GM04504 (cell line): ENCODE measurements at regions not wholly inside any gene's neighbourhood (a gene's known extent, or its start where the extent isn't known, plus 50 kb on each side); places are given as distances from the start of the nearest gene placed in this dataset.

Experiments
- DNase-seq: peaks from one replicate; pipeline ENCODE4 v3.0.0-alpha.2; 2012; ENCODE audit warnings: low read depth

DNA sequence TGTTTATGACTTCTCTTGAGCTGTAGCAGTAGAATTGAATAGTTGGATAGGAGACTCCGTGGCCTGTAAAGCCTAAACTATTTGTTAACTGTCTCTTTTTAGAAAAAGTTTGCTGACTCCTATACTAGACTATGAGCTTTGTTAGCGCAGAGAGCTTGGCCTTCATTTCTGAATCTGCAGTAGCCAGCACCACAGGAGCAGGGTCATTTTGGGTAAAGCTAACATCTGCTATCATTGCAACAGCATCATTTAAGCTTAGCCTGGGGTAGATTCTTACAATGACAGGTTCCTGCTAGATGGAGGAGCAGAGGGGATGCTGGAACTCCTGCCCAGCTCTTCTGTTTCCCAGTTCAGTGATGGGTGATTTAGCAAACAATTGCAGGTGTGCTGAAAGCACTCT, 133.7 kb upstream of the ASTN2 start:
- no peak for DNase-seq

DNA sequence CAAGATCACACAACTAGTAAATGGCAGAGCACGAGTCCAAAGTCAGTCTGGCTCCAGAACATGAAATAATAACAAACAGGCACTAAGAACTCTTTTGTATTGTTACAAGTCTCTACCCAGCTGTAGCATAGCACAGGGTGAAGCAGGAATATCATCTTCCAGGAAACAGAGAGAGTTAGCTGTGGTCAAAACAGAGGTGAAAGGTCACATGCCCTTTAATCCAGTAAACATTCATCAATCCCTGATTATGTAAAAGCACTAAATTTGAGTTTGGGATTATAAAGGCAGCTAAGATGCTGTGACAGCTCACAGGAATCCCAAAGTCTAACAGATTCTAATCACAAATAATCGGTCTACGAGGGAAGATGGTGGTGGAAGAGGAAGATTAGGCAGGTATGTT, 133.0 kb upstream of the ASTN2 start:
- no peak for DNase-seq

DNA sequence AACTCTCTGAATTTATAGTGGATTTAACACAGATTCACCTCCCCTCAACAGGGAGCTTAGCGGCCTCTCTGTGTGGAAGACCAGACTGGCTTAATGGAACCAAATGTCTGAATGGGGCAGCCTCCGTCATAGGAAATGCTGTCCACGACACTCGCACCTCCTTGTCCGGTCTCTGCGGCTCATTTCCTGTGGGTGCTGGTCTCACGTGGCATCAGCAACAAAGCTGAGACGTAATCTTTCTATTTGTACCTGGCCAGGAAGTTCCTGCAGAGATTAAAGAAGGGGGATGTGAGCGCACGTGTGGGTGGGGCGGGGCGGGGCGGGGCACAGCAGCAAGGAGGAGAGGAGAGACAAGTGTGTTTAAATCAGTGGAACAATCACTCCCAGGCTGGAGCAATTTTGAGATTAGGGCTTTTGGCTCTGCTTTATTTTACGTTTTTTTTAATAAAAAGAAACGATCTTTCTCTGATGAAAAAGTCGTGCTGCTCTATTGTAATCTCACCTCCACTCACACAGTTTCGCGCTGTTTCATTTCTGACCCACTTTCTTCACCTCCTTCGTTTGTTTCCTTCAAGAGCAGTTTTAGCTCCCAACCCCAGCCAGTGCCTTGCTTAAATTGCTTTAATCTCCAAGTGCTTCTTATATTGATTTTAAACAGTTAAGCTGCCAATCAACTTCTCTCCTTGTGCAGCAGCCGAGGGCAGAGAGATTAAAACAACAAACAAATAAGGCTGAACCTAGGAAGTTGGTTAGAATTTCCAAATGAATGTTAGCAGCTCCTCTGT, 132.2 kb upstream of the ASTN2 start:
- no peak for DNase-seq

DNA sequence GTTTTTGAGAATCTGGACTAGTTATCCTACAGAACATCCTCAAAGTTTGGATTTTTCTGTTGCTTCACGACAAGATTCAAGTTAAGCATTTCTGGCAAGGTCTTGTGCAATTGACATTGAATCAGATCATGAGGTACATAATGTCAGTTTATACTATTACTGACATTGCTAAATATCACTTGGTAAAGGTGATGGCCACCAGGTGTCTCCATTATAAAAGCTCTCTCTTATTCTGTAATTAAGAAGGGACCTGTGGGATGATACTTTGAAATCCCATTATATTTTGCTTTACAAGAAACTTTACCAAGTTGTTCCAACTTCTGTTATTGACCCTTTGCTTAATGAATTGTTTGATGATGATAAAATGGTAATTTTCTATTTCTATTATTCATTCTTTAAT, 131.0 kb upstream of the ASTN2 start:
- DNase-seq = no peak

DNA sequence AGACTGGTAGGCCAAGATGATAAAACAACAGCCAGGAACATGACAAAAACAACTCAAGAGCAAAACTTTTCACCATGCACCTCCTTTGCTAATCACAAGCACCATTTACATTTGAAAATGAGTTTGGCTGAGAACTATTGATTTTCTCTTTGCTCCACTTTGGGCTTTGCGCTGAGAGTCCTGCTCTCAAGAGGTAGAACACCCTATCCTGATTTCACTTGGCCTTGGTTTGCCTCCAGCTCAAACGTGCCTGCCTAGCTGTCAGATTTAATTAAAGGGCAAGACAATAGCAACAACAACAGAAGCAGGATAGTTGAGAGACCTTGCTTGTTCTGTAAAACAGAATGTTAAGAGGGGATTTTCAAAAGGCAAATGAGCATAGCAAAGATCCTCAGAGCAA, 128.2 kb upstream of the ASTN2 start:
- no peak for DNase-seq

DNA sequence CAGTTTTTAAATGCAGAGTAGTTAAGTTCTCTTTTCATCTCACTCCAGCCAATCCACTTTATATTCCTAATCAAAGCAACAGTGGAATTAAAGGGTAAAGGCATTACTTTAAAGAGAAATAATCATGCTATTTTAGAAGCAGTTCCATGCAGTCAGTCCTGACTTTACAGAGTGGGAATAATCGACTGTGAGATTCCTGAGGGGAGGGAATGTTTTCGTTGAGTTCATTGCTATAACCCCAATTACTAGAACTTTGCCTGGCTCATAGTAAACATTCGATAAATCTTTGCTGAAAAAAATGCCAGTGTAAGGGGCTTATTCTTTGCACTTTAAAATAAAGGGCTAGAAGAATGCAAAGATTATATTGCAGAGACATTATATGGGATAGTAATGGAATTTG, 127.2 kb upstream of the ASTN2 start:
- no peak for DNase-seq

DNA sequence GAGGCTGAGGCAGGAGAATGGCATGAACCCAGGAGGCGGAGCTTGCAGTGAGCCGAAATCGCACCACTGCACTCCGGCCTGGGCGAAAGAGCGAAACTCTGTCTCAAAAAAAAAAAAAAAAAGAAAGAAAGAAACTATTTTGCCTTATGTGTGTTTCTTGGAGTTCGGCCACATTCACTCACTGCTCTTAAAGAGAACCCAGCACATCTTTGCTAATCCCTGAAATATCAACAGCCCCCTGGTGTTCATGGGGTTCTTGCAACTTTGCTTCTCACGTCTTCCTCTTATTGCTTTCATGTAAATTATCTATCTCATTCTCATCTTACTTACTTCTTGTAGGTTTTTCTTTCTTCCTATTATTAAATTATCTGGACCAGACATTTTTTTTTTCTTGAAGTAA, 126.3 kb upstream of the ASTN2 start:
- no peak for DNase-seq

DNA sequence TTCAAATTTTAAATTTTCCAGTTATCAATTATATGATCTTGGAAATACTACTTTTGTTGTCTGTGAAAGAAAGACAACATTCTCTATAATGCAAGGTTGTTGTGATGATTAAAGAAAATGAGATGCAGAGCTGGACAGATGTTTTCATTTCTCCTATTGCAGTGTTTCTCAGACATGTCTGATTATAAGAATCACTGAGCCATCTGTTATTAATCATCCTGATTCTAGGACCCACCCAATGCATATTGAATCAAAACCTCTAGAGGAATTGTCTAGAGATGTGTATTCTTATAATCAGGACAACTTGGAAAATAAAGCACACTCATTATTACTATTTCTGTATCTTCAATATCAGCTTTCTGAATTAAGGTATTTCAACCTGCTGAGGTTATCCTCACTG, 121.1 kb upstream of the ASTN2 start:
- DNase-seq = no peak

DNA sequence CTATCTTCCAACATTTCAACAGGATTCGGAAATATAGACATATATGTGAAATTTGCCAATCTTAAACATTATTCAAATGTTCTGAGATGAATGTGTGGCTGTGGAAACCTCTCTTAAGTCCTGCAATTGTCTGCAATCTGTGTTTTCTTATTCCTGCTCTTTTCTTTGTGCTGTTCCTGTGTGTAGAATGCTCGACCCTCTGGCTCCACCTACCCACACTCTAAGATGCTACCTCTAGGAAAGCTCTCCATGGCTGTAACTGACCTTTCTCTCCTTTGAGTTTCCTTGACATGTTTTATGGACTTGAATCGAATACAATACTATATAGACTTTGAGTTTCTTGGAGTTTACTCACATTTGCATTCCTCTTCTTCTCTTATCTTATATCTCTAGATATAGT, 120.6 kb upstream of the ASTN2 start:
- DNase-seq = no peak

DNA sequence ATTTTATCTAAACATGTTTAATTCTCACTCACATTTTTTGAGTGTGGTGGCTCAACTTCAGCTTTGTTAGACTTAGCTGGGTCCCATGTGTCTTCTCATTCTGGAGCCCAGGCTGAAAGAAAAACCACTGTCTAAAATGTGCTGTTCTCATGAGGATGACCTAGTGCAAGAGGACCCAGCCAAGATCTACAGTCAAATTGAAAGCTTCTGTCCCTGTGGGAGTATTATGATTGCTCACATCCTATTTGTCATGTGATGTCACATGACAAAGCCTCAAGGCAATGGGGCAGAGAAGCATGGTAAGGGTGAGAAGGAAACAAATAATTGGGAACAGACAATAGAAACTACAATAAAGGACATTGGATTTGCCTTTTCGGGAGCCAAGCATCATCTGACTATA, 113.4 kb upstream of the ASTN2 start:
- no peak for DNase-seq

DNA sequence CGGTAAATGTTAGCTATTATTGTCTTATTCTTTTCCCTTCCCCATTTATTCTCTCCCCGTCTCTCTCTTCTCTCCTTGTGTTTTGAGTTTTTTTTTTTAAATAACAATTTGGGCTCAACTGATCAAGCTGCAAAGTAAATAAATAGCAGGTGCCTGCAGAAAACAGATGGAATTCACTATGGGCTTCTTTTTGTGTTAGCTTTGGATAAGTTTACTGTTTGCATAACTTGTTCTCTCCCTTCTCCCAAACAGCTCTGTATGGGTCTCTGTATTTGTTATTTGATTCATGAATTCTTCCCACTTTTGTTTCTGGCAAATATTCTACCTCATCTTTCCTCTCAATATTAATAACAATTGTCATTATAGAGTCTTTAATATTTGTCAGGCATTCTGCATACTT, 111.8 kb upstream of the ASTN2 start:
- DNase-seq = no peak

DNA sequence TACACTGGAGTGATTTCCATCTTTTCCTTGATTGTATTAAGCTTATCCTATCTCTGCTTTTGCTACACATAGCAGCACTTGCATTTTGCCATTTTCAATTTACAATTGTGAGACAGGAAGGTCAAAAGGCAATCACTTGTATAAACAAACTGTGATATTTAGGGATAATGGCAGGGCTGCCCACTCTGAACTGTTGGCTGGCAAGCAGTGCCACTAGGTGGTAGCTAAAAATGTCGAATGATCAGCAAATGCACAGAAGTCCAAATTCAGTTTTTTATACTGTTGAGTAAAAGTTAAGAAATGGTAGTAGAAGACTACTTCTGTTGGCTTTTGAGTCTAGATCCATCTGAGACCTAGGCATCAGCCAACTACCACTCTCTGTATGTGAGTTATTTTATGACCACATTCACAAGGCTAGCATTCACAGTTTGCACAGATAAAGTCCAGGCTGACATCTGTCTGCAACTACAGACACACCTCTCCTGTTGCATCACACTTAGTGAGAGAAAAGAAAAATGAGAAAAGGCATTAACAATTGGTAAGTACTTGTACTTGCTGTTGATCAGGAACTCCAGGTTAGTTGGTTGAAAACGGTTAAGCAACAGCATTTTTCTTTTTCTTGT, 108.8 kb upstream of the ASTN2 start:
- no peak for DNase-seq

DNA sequence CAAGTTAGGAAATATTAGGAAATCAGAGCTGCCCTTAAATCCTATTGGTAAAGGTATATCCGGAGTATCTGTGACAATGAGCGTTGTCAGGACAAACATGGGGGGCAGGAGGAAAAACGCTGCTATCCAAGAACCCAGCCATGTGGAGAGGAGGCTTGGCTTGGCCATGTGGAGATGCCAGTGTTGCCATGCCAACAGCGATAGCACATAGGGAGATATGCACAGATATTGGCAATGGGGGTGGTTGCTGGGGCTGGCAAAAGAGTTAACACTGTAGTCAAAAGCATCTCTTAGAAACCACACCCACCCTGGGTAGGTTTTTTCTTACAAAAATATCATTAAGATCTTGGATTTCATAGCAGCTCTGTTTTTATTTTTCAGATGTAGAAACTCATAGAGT, 106.4 kb upstream of the ASTN2 start:
- DNase-seq = no peak

DNA sequence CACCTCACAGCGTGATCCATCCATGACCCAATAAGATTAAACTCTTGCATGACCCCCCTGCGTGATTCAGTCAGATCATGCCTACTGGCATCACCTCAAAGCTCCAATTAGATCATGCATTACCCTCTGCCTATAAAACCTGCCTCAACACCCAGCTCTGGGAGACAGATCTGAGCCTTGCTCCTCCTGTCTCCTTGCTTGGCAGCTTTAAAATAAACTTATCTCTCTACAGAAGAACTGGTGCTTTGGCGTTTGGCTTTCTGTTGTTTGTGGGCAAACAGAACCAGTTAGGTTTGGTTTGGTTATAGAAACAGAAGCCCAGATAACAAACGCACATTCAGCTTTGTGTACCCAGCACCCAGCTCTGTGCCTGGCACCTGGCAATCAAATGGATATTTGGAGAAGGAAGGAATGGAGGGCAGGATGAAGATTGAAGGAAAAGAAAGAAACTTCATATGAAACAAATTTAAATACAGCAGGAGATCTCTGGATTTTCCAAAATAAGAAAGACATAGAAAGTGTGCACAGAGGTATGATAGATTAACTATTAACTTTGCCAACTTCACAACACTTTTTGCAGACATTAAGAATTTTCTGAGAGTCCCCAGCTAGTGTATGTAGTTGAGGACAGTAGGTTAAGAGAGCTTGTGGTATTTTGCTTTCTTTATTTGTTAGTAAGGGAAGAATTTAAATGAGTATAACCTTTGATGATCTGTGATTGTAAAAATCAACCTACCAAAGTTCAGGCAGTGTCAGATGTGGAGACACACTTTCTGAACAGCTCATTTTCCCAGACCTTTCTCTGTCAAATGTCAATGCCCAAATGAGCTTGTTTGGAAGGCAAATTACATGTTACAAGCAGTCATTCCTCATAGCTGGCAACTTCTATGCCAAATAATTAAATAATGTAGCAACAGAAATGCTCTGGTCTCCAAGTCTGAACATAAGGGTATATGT, 102.1 kb upstream of the ASTN2 start:
- DNase-seq = no peak

DNA sequence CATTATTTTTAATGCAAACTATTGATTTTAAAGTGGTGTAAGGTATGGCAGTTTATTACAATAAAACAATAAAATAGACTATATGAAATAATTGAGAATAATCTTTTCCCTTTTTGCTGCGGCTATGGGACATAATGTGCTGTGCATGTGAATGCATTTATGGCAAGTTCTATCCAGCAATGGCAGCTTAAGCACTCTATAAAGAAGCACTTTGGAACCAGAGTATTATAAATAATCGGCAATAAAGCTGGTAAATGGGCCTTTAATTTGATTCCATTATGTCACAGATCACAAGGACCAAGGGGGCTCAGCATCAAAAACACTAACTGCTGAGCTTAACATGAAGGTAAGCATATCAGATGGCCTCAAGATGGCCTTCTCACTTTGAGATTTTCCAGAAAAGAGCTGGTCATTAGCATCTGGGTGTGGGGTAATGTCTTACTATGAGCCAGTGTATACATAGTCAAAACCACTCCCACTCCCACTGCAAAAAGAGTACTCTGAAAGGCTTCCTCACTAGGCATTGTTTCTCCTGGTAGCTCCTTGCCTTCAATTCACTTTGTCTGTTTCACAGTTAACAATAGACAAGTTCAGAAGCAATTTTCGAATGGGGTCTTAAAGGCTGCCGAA, 97.1 kb upstream of the ASTN2 start:
- no peak for DNase-seq

DNA sequence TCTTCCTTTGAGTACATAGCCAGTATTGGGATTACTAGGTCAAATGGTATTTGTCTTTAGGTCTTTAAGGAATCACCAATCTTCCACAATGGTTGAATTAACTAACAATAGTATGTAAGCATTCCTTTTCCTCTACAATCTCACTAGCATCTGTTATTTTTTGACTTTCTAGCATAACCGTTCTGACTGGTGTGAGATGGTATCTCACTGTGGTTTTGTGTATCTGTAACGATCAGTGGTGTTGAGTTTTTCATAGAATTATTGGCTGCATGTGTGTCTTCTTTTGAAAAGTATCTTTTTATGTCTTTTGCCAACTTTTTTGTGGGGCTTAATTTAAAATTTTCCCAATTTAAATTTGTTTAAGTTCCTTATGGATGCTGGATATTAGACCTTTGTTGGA, 81.5 kb upstream of the ASTN2 start:
- no peak for DNase-seq

DNA sequence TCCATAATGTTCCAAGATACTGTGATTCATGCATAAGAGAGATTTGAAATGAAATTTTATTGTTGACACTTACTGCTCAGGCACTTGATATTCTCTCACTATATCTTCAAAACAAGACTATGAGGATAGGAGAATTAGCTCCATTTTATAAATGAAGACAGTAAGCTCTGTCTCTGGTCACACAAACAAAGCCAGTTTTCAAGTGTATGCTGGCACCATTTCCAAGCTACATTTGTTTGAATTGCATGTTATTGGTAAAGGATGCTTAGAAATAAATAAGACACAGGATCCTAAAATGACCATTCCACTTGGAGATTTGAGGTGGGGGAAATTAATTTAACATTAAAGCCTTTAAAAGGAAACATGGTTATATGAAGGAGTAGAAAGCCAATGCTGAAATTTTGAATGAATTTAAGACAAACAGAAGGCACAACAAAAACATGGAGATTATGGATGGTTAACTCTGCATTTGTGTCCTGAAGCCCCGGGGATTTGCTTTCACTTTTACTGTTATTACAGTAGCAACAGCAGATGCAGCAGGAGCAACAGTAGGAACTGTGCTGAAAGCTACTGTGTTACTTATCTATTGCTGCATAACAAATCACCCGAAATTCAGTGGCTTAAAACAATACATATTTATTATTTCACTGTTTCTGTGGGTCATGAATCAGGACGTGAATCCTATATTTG, 79.7 kb upstream of the ASTN2 start:
- no peak for DNase-seq

DNA sequence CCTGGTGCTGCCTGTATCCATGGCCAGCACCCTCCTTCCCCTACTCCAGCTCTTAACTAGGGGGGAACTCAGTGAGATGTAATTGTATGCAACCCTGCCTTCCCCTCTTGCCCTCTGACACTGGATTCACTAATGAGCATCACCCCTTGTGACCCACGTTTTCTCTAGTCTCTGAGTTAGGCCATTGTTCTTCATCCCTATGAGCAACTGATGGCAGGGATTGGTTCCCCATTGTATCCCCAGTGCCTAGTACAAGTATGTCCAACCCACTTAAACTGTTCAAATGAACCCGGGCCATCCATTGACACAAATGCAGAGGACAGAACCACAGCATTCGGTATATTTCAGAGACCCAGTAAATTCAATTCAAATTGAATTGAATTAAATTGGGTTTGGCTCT, 77.6 kb upstream of the ASTN2 start:
- DNase-seq = no peak

DNA sequence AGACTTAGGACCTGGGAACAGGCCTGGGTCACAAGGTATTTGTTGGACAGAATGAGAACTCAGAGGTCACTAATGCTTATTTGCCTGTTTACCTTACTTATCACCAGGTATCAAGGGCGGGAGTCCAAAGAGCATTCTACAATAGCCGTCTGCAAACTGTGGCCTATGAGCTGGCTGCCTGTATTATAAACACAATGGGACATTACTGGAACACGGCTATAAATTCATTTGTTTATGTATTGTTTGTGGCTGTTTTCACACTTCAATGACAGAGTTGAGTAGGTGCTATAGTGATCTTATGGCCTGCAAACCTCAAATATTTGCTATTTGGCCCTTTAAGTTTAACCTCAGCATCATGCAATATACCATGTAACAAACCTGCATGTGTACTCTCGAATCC, 76.6 kb upstream of the ASTN2 start:
- DNase-seq = no peak

DNA sequence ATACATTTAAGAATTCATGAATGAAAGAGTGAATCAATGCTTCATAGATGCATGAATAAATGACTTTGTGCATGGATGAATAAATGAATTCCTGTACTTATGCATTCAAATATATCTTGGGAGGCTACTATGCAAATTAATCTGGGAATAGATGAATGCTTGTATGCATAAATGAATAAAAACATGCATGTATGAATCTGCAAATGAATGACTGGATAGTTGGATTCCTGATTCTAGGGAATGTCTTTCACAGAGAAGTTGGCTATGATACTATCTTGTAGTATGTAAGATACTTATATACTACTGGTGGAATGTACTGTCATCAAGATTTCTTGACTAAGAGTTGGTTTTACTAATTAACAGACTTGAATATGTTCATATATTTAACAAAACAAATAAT, 75.3 kb upstream of the ASTN2 start:
- no peak for DNase-seq

DNA sequence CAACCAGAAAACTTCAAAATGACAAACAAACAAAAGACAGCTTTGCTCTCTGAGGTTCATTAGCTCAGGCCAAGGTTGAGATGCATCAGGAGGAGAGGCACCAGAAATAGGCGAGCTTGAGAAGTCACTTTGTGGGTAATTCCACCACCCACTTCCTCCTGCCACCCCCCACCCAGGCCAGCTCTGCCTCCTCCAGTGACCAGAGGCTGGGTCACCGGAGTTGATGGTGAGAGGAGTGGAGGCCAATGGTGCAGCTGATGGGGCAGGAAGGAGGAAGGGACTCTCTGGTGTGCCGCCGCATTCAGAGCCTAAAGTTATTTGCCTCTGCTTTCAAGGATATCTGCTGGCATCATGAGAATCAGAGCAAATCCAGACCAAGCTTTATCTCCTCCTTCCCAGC, 73.8 kb upstream of the ASTN2 start:
- DNase-seq = no peak
